Fibroblast of lung (primary cell): ENCODE measurements at regions not wholly inside any gene's neighbourhood (a gene's known extent, or its start where the extent isn't known, plus 50 kb on each side); places are given as distances from the start of the nearest gene placed in this dataset.

ENCODE experiments used
- DNase-seq, 2 donors: peaks; one replicate each; pipeline versions ENCODE4 v3.0.0 to v3.0.0-alpha.2; 2010; ENCODE audit warnings: low read depth in 2 of 2
- H2AFZ ChIP-seq: 2 replicates; pipeline ENCODE4 v1.5.1; 2012; ENCODE audit warnings: low read length, control low read depth, inconsistent platforms
- H3K27ac ChIP-seq: 2 replicates; pipeline ENCODE4 v1.5.1; 2011; ENCODE audit warnings: low read length, control low read depth; ENCODE audit not compliant: insufficient read depth
- H3K27me3 ChIP-seq: 2 replicates; pipeline ENCODE4 v1.5.1; 2011; ENCODE audit warnings: mild to moderate bottlenecking, low read length; ENCODE audit not compliant: control insufficient read depth, insufficient read depth
- H3K36me3 ChIP-seq: 2 replicates; pipeline ENCODE4 v1.5.1; 2011; ENCODE audit warnings: low read length; ENCODE audit not compliant: control insufficient read depth, insufficient read depth
- H3K4me1 ChIP-seq: 2 replicates; pipeline ENCODE4 v1.5.1; 2011; ENCODE audit warnings: low read length; ENCODE audit not compliant: control insufficient read depth, insufficient read depth; ENCODE audit errors: extremely low read depth
- H3K4me2 ChIP-seq: 2 replicates; pipeline ENCODE4 v1.5.1; 2011; ENCODE audit warnings: low read length, control low read depth; ENCODE audit not compliant: insufficient read depth; ENCODE audit errors: extremely low read depth
- H3K4me3 ChIP-seq, 4 experiments: fragments of 200-600 bp in 1 of 4; sonication (generic) in 1 of 4; replicated peaks in 1 of 4; 2 replicates each; pipeline ENCODE4 v1.5.1; 2011 to 2016; ENCODE audit warnings: low read length in 4 of 4, low read depth in 3 of 4, mild to moderate bottlenecking in 3 of 4, control low read depth in 2 of 4, inconsistent platforms in 1 of 4, mixed read lengths in 1 of 4; ENCODE audit not compliant: insufficient read depth in 1 of 4; ENCODE audit errors: control extremely low read depth in 1 of 4
- H3K79me2 ChIP-seq: 2 replicates; pipeline ENCODE4 v1.5.1; 2012; ENCODE audit warnings: mild to moderate bottlenecking, low read length, inconsistent platforms; ENCODE audit not compliant: control insufficient read depth, insufficient read depth
- H3K9ac ChIP-seq: 2 replicates; pipeline ENCODE4 v1.5.1; 2011; ENCODE audit warnings: mild to moderate bottlenecking, low read length, control low read depth; ENCODE audit not compliant: insufficient read depth
- H3K9me3 ChIP-seq: 2 replicates; pipeline ENCODE4 v1.5.1; 2012; ENCODE audit warnings: low read depth, low read length; ENCODE audit not compliant: control insufficient read depth, insufficient read depth
- H4K20me1 ChIP-seq: 2 replicates; pipeline ENCODE4 v1.5.1; 2011; ENCODE audit warnings: low read length; ENCODE audit not compliant: control insufficient read depth, insufficient read depth; ENCODE audit errors: extremely low read depth
- CTCF ChIP-seq, 2 donors: IDR thresholded peaks in 1 of 2; conservative IDR thresholded peaks in 1 of 2; 1 replicate in 1 of 2; 2 replicates in 1 of 2; pipeline ENCODE4 v1.5.1; 2011 to 2012; ENCODE audit warnings: low read length in 2 of 2, control low read depth in 1 of 2, inconsistent platforms in 1 of 2, low read depth in 1 of 2, mild to moderate bottlenecking in 1 of 2
- EZH2 ChIP-seq: IDR thresholded peaks from 2 replicates; pipeline ENCODE4 v1.5.1; 2012; ENCODE audit warnings: low read length, control low read depth, mild to moderate bottlenecking; ENCODE audit errors: missing control alignments

DNA sequence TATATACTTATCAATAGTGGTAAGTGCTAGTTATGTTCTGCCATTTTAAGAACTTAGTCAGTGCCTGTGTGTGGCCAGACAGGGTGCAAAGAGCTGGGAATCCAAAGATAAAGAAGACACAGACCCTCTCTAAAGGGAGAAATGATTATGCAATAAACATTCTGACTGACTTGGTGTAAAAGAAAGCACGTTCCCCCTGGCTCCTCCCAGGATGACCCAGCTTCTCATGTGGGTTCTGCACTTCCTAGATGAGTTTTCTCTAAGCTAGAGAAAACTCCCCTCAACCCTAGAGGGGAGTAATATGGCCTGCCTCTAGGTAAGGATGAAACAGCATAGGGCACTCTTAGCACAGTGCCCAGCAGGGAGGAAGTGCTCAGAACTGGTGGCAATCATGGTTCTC, 231.2 kb downstream of the VRK1 start:
- TF ChIP-seq EZH2 (no peak), CTCF (conservative IDR thresholded peaks at IDR 0.05 in 1 of 2, IDR thresholded peaks at IDR 0.05 in 1 of 2; ENCODE audit: low read depth in 1 of 2, low read length in 2 of 2) (no peak)
- Histone ChIP-seq H3K4me3 (no peak overlapping the region), H3K4me1 (no peaks in the 10 kb centered on the region), H4K20me1 (no peaks in the 10 kb centered on the region), H3K9me3 (no peaks in the 10 kb centered on the region), H3K4me2 (no peak overlapping the region), H3K9ac (no peak overlapping the region), H3K79me2 (no peaks in the 10 kb centered on the region), H3K27ac (no peak overlapping the region), H2AFZ (no peak overlapping the region), H3K36me3 (no peaks in the 10 kb centered on the region), H3K27me3 (no peaks in the 10 kb centered on the region)
- no peak for DNase-seq

- DNase-seq = no peak
- Histone ChIP-seq H3K79me2 (no peaks in the 10 kb centered on the region), H3K9me3 (no peaks in the 10 kb centered on the region)
Observed at GRCh38 chr14:97029800-97030199, 232.6 kb downstream of the VRK1 start.

GRCh38 chr14:97031530-97031929, 234.3 kb downstream of the VRK1 start:
- DNase-seq = no peak
- H3K27me3 ChIP-seq = no peaks in the 10 kb centered on the region
- H3K36me3 ChIP-seq = no peaks in the 10 kb centered on the region
- no peak overlapping the region for H2AFZ ChIP-seq
- H3K4me3 ChIP-seq = no peak overlapping the region
- H3K79me2 ChIP-seq = no peaks in the 10 kb centered on the region
- H3K9me3 ChIP-seq = no peaks in the 10 kb centered on the region
- no peak overlapping the region for H3K4me2 ChIP-seq
- no peaks in the 10 kb centered on the region for H4K20me1 ChIP-seq
- no peaks in the 10 kb centered on the region for H3K4me1 ChIP-seq
- no peak overlapping the region for H3K9ac ChIP-seq
- no peak overlapping the region for H3K27ac ChIP-seq
- TF ChIP-seq EZH2 (no peak), CTCF (conservative IDR thresholded peaks at IDR 0.05 in 1 of 2, IDR thresholded peaks at IDR 0.05 in 1 of 2; ENCODE audit: low read depth in 1 of 2, low read length in 2 of 2) (no peak)

More at GRCh38 chr14:97029800-97030199, 232.6 kb downstream of the VRK1 start:
- no peaks in the 10 kb centered on the region for H3K27me3 ChIP-seq
- no peaks in the 10 kb centered on the region for H4K20me1 ChIP-seq
- no peaks in the 10 kb centered on the region for H3K36me3 ChIP-seq
- H3K4me1 ChIP-seq = no peaks in the 10 kb centered on the region
- H3K4me2 ChIP-seq = no peak overlapping the region
- no peak overlapping the region for H3K9ac ChIP-seq
- TF ChIP-seq EZH2 (no peak), CTCF (conservative IDR thresholded peaks at IDR 0.05 in 1 of 2, IDR thresholded peaks at IDR 0.05 in 1 of 2; ENCODE audit: low read depth in 1 of 2, low read length in 2 of 2) (no peak)
- no peak overlapping the region for H3K4me3 ChIP-seq
- H3K27ac ChIP-seq = no peak overlapping the region
- H2AFZ ChIP-seq = no peak overlapping the region
